SJSA1 (cell line): ENCODE measurements at regions not wholly inside any gene's neighbourhood (a gene's known extent, or its start where the extent isn't known, plus 50 kb on each side); places are given as distances from the start of the nearest gene placed in this dataset.

Experiments used
- DNase-seq, 2 experiments: peaks; one replicate each; pipeline ENCODE4 v3.0.0-alpha.2; 2015 to 2020; ENCODE audit warnings: low spot score in 2 of 2, low read depth in 1 of 2
- H3K27ac ChIP-seq: fragments of 250-450 bp; sonication (Bioruptor Pico); 2 replicates; pipeline ENCODE4 v1.5.1; 2020; ENCODE audit warnings: mild to moderate bottlenecking, moderate library complexity
- H3K27me3 ChIP-seq: fragments of 250-450 bp; sonication (Bioruptor Pico); replicated peaks from 2 replicates; pipeline ENCODE4 v1.5.1; 2020; ENCODE audit warnings: mild to moderate bottlenecking, moderate library complexity
- H3K36me3 ChIP-seq: fragments of 250-450 bp; sonication (Bioruptor Pico); 2 replicates; pipeline ENCODE4 v1.5.1; 2020; ENCODE audit warnings: mild to moderate bottlenecking
- H3K4me1 ChIP-seq: fragments of 250-450 bp; sonication (Bioruptor Pico); replicated peaks from 2 replicates; pipeline ENCODE4 v1.6.1; 2021; ENCODE audit warnings: mild to moderate bottlenecking
- H3K4me3 ChIP-seq: fragments of 250-450 bp; sonication (Bioruptor Pico); 2 replicates; pipeline ENCODE4 v1.5.1; 2020; ENCODE audit warnings: mild to moderate bottlenecking
- H3K9me3 ChIP-seq: fragments of 250-450 bp; sonication (Bioruptor Pico); replicated peaks from 2 replicates; pipeline ENCODE4 v1.5.1; 2020; ENCODE audit warnings: mild to moderate bottlenecking

DNA sequence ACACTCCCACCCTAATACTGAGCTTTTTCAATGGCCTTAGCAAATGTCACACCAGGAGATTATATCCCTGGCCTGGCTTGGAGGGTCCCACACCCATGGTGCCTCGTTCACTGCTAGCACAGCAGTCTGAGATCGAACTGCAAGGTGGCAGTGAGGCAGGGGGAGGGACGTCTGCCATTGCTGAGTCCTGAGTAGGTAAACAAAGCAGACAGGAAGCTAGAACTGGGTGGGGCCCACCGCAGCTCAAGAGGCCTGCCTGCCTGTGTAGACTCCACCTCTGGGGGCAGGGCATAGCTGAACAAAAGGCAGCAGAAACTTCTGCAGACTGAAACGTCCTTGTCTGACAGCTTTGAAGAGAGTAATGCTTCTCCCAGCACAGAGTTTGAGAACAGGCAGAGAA lies 338.9 kb upstream of the MBL2 start:
- Histone ChIP-seq H3K27ac (no peak overlapping the region), H3K4me3 (no peak overlapping the region), H3K27me3 (no peaks in the 10 kb centered on the region), H3K36me3 (no peaks in the 10 kb centered on the region), H3K4me1 (no peaks in the 10 kb centered on the region), H3K9me3 (no peaks in the 10 kb centered on the region)
- no peak for DNase-seq

GRCh38 chr10:53109320-53109719 lies 336.7 kb upstream of the MBL2 start:
- Histone ChIP-seq H3K4me1 (no peaks in the 10 kb centered on the region), H3K27ac (no peak overlapping the region), H3K9me3 (no peaks in the 10 kb centered on the region; the same call in 1 of the 2 replicates), H3K27me3 (no peaks in the 10 kb centered on the region), H3K4me3 (no peak overlapping the region), H3K36me3 (no peaks in the 10 kb centered on the region)
- DNase-seq, result no peak

GRCh38 chr10:53108317-53108934 lies 335.8 kb upstream of the MBL2 start:
- H3K4me1 ChIP-seq, result no peaks in the 10 kb centered on the region
- no peaks in the 10 kb centered on the region; the same call in 1 of the 2 replicates for H3K9me3 ChIP-seq
- no peak for DNase-seq
- no peaks in the 10 kb centered on the region for H3K27me3 ChIP-seq
- H3K27ac ChIP-seq, result no peak overlapping the region
- H3K36me3 ChIP-seq, result no peaks in the 10 kb centered on the region
- no peak overlapping the region for H3K4me3 ChIP-seq

GRCh38 chr10:53107711-53108110 lies 335.1 kb upstream of the MBL2 start:
- no peak overlapping the region for H3K27ac ChIP-seq
- no peaks in the 10 kb centered on the region for H3K36me3 ChIP-seq
- H3K27me3 ChIP-seq, result no peaks in the 10 kb centered on the region
- H3K9me3 ChIP-seq, result no peaks in the 10 kb centered on the region; the same call in 1 of the 2 replicates
- no peak for DNase-seq
- no peaks in the 10 kb centered on the region for H3K4me1 ChIP-seq
- H3K4me3 ChIP-seq, result no peak overlapping the region

DNA sequence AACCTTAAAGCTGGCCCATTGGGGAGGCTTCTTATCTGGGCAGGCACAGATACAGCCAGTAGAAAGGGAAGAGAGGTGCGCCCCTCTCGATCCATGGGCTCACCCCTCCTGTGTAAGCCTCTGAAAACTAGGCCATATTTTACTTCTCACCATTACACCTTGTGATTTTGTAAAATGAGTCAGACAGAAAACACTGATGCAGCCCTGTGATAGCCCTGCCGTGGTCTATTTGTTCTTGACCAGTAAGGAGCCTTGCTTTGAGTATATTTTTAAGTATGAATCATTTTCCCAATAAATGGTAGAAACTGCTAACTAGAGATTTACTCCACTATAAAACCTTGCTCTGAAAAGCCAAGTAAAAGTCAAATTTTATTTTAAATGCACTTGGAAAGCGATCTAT lies 329.8 kb upstream of the MBL2 start:
- no peaks in the 10 kb centered on the region; the same call in 1 of the 2 replicates for H3K9me3 ChIP-seq
- H3K4me1 ChIP-seq, result no peaks in the 10 kb centered on the region
- no peak overlapping the region for H3K27ac ChIP-seq
- H3K27me3 ChIP-seq, result no peaks in the 10 kb centered on the region
- H3K36me3 ChIP-seq, result no peaks in the 10 kb centered on the region
- no peak overlapping the region for H3K4me3 ChIP-seq
- DNase-seq, result no peak

GRCh38 chr10:53093878-53094277 lies 321.3 kb upstream of the MBL2 start:
- H3K9me3 ChIP-seq, result no peaks in the 10 kb centered on the region
- H3K36me3 ChIP-seq, result no peaks in the 10 kb centered on the region
- DNase-seq, result no peak
- no peak overlapping the region for H3K4me3 ChIP-seq
- no peaks in the 10 kb centered on the region for H3K4me1 ChIP-seq
- no peak overlapping the region for H3K27ac ChIP-seq
- no peaks in the 10 kb centered on the region for H3K27me3 ChIP-seq

GRCh38 chr10:53091574-53091973 lies 319.0 kb upstream of the MBL2 start:
- Histone ChIP-seq H3K27ac (no peak overlapping the region), H3K9me3 (no peaks in the 10 kb centered on the region; the same call in 1 of the 2 replicates), H3K4me3 (no peak overlapping the region), H3K27me3 (no peaks in the 10 kb centered on the region), H3K36me3 (no peaks in the 10 kb centered on the region), H3K4me1 (no peaks in the 10 kb centered on the region)
- no peak for DNase-seq

DNA sequence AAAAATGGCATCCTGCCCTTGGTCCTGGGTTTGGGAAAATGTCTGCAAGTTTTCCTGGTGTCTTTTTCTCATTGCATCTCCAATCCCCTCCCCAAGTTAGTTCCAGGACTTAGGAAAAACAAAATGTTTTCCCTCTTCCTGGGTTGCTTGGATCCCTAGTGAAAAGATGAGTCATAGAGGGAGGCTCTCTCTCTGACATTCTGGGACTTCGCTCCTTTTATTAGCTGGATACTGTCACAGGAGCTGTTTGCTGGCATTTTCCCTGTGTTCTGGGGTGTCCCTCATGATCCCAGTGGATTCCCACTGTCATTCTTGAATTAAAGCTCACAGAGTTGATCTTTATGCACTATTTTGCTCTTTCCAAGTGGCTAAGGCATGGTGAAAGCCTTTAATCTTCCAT lies 316.4 kb upstream of the MBL2 start:
- H3K27ac ChIP-seq, result no peak overlapping the region
- H3K9me3 ChIP-seq, result no peaks in the 10 kb centered on the region; the same call in 1 of the 2 replicates
- no peak overlapping the region for H3K4me3 ChIP-seq
- no peak for DNase-seq
- no peaks in the 10 kb centered on the region for H3K27me3 ChIP-seq
- H3K4me1 ChIP-seq, result no peaks in the 10 kb centered on the region
- no peaks in the 10 kb centered on the region for H3K36me3 ChIP-seq

DNA sequence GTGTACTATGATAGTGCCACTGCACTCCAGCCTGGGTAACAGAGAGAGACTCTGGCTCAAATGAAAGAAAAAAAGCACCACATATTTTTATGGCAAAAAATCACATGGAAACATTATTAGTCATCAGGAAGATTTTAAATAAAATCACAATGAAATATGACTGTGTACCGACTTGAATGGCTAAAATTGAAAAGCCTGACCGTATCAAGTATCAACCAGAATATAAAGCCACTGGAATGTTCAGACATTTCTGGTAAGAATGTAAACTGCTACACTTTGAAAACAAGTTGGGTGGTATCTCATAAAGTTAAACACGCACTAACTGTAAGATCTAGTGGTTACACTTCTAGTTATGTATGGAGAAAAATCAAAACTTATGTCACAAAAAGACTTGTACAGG lies 306.7 kb upstream of the MBL2 start:
- no peak for DNase-seq
- Histone ChIP-seq H3K9me3 (no peaks in the 10 kb centered on the region), H3K27ac (no peak overlapping the region), H3K27me3 (no peaks in the 10 kb centered on the region), H3K4me3 (no peak overlapping the region), H3K4me1 (no peaks in the 10 kb centered on the region), H3K36me3 (no peaks in the 10 kb centered on the region)

GRCh38 chr10:53076948-53077347 lies 304.4 kb upstream of the MBL2 start:
- no peak overlapping the region for H3K4me3 ChIP-seq
- no peaks in the 10 kb centered on the region for H3K4me1 ChIP-seq
- H3K27ac ChIP-seq, result no peak overlapping the region
- H3K27me3 ChIP-seq, result no peaks in the 10 kb centered on the region
- H3K9me3 ChIP-seq, result no peaks in the 10 kb centered on the region
- no peaks in the 10 kb centered on the region for H3K36me3 ChIP-seq
- no peak for DNase-seq

GRCh38 chr10:53075469-53075868 lies 302.9 kb upstream of the MBL2 start:
- no peaks in the 10 kb centered on the region for H3K36me3 ChIP-seq
- DNase-seq, result no peak
- H3K4me1 ChIP-seq, result no peaks in the 10 kb centered on the region
- H3K9me3 ChIP-seq, result no peaks in the 10 kb centered on the region
- H3K27me3 ChIP-seq, result no peaks in the 10 kb centered on the region
- H3K4me3 ChIP-seq, result no peak overlapping the region
- H3K27ac ChIP-seq, result no peak overlapping the region

DNA sequence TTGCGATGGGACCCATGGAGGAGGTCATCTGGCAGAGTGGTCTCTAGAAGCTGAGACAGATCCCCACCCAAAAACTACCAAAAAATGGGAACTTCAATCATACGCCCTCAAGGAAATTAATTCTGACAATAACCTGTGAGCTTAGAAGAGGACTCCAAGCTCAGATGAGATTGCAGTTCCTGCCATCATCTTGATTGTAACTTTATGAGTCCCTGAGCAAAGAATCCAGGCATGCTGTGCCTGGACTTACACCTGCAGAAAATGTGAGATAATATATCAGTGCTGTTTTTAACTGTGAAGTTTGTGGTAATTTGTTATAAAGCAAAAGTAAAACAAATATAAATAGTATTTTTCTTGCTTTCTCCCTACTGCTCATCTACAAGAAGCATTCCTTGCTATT lies 299.6 kb upstream of the MBL2 start:
- Histone ChIP-seq H3K9me3 (no peaks in the 10 kb centered on the region), H3K4me1 (no peaks in the 10 kb centered on the region), H3K27me3 (no peaks in the 10 kb centered on the region), H3K27ac (no peak overlapping the region), H3K4me3 (no peak overlapping the region), H3K36me3 (no peaks in the 10 kb centered on the region)
- DNase-seq, result no peak

DNA sequence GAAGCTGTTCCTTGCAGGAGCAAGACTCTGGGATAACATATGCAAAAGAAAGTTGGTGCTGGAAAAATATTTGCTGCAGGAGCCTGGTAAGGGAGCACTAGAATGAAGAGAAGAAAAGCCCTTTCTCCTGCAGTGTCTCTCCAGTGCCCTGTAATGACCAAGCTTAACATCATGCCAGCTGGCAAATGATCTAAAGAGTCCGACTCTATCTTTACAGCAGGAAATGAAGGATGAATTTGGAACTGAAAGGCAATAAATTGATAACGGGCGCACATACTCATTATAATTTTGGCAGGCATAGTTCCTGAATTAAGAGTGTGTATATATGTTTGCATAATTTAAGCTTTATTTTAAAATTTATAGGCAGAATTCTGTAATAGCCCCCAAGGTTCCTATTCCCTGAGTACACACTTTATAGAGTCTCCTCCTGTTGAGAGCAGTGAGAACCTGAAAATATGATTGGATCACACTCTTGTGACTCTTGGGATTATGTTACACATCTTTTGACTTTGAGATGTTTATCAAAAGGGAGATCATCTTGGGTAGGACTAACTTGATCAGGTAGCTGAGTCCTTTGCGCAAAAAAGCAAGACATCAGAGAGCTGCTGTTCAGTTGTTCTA lies 299.0 kb upstream of the MBL2 start:
- no peak overlapping the region for H3K27ac ChIP-seq
- no peak for DNase-seq
- no peaks in the 10 kb centered on the region for H3K36me3 ChIP-seq
- H3K4me1 ChIP-seq, result no peaks in the 10 kb centered on the region
- no peak overlapping the region for H3K4me3 ChIP-seq
- H3K9me3 ChIP-seq, result no peaks in the 10 kb centered on the region
- no peaks in the 10 kb centered on the region for H3K27me3 ChIP-seq

GRCh38 chr10:53069013-53069412 lies 296.4 kb upstream of the MBL2 start:
- Histone ChIP-seq H3K27ac (no peak overlapping the region), H3K27me3 (no peaks in the 10 kb centered on the region), H3K9me3 (no peaks in the 10 kb centered on the region), H3K4me1 (no peaks in the 10 kb centered on the region), H3K4me3 (no peak overlapping the region), H3K36me3 (no peaks in the 10 kb centered on the region)
- no peak for DNase-seq

- Histone ChIP-seq H3K27me3 (no peaks in the 10 kb centered on the region), H3K9me3 (no peaks in the 10 kb centered on the region), H3K27ac (no peak overlapping the region), H3K36me3 (no peaks in the 10 kb centered on the region), H3K4me3 (no peak overlapping the region), H3K4me1 (no peaks in the 10 kb centered on the region)
- no peak for DNase-seq
Observed at GRCh38 chr10:53064614-53065013, 292.0 kb upstream of the MBL2 start.
